ENCODE measurements at regions not wholly inside any gene's neighbourhood (a gene's known extent, or its start where the extent isn't known, plus 50 kb on each side); places are given as distances from the start of the nearest gene placed in this dataset.

DNA sequence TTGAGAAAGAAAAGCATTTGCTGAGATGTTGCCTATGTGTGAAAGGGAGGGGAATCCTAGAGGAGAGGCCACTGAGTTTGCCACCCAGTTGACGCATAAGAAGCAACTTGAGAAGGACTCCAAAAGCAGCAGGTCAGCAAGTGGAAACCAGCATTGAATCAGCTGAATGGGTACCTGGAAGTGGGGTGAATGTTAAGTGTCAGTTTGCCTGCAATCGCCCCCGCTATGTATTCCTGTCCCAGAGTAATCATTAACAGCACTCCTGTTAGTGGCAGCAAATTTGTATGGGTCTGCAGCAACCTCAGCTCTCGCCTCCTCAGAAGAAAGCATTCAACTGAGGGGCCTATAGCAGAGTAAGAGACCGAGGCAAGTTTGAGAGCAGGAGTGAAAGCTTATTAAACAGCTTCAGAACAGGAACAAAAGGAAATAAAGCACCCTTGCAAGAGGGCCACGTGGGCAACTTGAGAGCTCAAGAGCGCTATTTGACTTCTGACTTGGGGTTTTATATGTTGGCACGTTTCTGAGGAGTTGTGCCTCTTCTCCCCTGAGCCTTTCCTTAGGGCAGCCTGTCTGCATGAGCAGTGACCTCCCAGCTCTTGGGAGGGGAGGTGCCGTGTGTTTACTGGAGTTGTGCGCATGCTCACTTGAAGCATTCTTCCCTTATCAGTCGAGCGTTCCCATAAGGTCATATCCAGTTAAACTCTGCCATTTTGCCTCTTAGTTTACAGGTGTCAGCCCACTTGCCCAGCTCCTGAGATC is 122.6 kb upstream of the PHACTR1 start:
- no peak overlapping the region for H2AFZ ChIP-seq (ENCODE audit: low read depth, low read length, severe bottlenecking)
- no peaks in the 10 kb centered on the region for H3F3A ChIP-seq (ENCODE audit: insufficient read depth)
- no peaks in the 10 kb centered on the region for H3K27me3 ChIP-seq (ENCODE audit: low read length)
- no peak overlapping the region for H3K4me3 ChIP-seq (ENCODE audit: insufficient read depth, low read length, poor library complexity, severe bottlenecking)
- no peaks in the 10 kb centered on the region for H3K9me2 ChIP-seq (replicated peaks; ENCODE audit: insufficient read depth, low read length)
- H3K4me2 ChIP-seq (ENCODE audit: low read depth, low read length, poor library complexity, severe bottlenecking) = no peak overlapping the region
- TF ChIP-seq CTCF (IDR thresholded peaks at IDR 0.05; ENCODE audit: insufficient read depth, low read length, poor library complexity, severe bottlenecking) = no peak
- TF ChIP-seq EZH2phosphoT487 (conservative IDR thresholded peaks at IDR 0.05; ENCODE audit: low read length) = no peak
- H4K20me1 ChIP-seq (ENCODE audit: low read depth, low read length) = peaks cover 3% of the 10 kb centered on the region; the same call in 1 of the 2 replicates
- no peaks in the 10 kb centered on the region for H3K79me2 ChIP-seq (ENCODE audit: insufficient read depth, low read length)
- H3K9me3 ChIP-seq (ENCODE audit: insufficient read depth, low read length) = no peaks in the 10 kb centered on the region
- no peaks in the 10 kb centered on the region for H3K36me3 ChIP-seq (ENCODE audit: low read length)
- no peak overlapping the region for H3K27ac ChIP-seq (ENCODE audit: low read depth, low read length)
- H3K9ac ChIP-seq (ENCODE audit: low read length) = no peak overlapping the region

- no peak overlapping the region for H3K9ac ChIP-seq (ENCODE audit: low read length)
- no peaks in the 10 kb centered on the region for H3K79me2 ChIP-seq (ENCODE audit: insufficient read depth, low read length)
- no peaks in the 10 kb centered on the region for H4K20me1 ChIP-seq (ENCODE audit: low read depth, low read length)
- no peak overlapping the region for H2AFZ ChIP-seq (ENCODE audit: low read depth, low read length, severe bottlenecking)
- H3K27me3 ChIP-seq (ENCODE audit: low read length) = no peaks in the 10 kb centered on the region
- H3K9me3 ChIP-seq (ENCODE audit: insufficient read depth, low read length) = no peaks in the 10 kb centered on the region
- no peak overlapping the region for H3K4me3 ChIP-seq (ENCODE audit: insufficient read depth, low read length, poor library complexity, severe bottlenecking)
- no peaks in the 10 kb centered on the region for H3F3A ChIP-seq (ENCODE audit: insufficient read depth)
- TF ChIP-seq EZH2phosphoT487 (conservative IDR thresholded peaks at IDR 0.05; ENCODE audit: low read length) = no peak
- TF ChIP-seq CTCF (IDR thresholded peaks at IDR 0.05; ENCODE audit: insufficient read depth, low read length, poor library complexity, severe bottlenecking) = no peak
- no peak overlapping the region for H3K27ac ChIP-seq (ENCODE audit: low read depth, low read length)
- no peak overlapping the region for H3K4me2 ChIP-seq (ENCODE audit: low read depth, low read length, poor library complexity, severe bottlenecking)
- H3K36me3 ChIP-seq (ENCODE audit: low read length) = no peaks in the 10 kb centered on the region
- H3K9me2 ChIP-seq (replicated peaks; ENCODE audit: insufficient read depth, low read length) = no peaks in the 10 kb centered on the region
Measured at GRCh38 chr6:12594530-12594893, 122.1 kb upstream of the PHACTR1 start.

DNA sequence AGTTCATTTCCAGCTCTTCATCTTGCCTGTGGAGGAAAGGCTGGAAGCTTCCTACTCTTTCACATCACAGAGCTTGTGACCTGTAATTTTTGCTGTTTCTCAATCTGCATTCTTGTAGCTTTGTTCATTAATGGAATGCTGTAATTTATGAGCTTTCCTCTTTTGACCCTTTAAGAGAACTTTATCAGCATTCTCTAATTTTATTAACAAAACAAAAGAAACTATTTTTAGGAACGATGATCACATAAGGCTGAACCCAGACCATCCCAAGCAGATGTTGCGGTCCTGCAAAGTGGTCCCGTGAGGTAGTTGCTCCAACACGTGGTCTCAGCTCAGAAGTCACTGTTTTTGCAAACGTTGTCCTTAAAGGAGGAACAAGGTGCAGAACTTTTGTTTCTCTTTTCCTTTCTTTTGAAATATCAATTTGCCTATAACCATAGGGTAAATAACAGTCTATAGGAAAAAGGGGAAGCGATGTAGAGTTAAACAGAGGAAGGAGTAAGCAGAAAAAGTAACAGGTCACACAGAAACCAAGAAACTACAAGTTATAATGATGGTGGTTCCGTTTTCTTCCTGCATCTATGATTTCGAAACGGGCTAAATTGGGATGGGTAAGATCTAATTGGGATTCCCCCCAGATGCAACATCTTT is 121.3 kb upstream of the PHACTR1 start:
- Histone ChIP-seq H3K9me3 (ENCODE audit: insufficient read depth, low read length) (no peaks in the 10 kb centered on the region), H3K4me2 (ENCODE audit: low read depth, low read length, poor library complexity, severe bottlenecking) (no peak overlapping the region), H3K4me3 (ENCODE audit: insufficient read depth, low read length, poor library complexity, severe bottlenecking) (no peak overlapping the region), H3F3A (ENCODE audit: insufficient read depth) (no peaks in the 10 kb centered on the region), H2AFZ (ENCODE audit: low read depth, low read length, severe bottlenecking) (no peak overlapping the region), H3K79me2 (ENCODE audit: insufficient read depth, low read length) (no peaks in the 10 kb centered on the region), H3K27ac (ENCODE audit: low read depth, low read length) (no peak overlapping the region), H4K20me1 (ENCODE audit: low read depth, low read length) (no peaks in the 10 kb centered on the region), H3K9ac (ENCODE audit: low read length) (no peak overlapping the region), H3K27me3 (ENCODE audit: low read length) (no peaks in the 10 kb centered on the region), H3K36me3 (ENCODE audit: low read length) (no peaks in the 10 kb centered on the region), H3K9me2 (replicated peaks; ENCODE audit: insufficient read depth, low read length) (no peaks in the 10 kb centered on the region)
- TF ChIP-seq EZH2phosphoT487 (conservative IDR thresholded peaks at IDR 0.05; ENCODE audit: low read length) = no peak
- TF ChIP-seq CTCF (IDR thresholded peaks at IDR 0.05; ENCODE audit: insufficient read depth, low read length, poor library complexity, severe bottlenecking) = no peak
